ENCODE measurements at regions not wholly inside any gene's neighbourhood (a gene's known extent, or its start where the extent isn't known, plus 50 kb on each side); places are given as distances from the start of the nearest gene placed in this dataset.

DNA sequence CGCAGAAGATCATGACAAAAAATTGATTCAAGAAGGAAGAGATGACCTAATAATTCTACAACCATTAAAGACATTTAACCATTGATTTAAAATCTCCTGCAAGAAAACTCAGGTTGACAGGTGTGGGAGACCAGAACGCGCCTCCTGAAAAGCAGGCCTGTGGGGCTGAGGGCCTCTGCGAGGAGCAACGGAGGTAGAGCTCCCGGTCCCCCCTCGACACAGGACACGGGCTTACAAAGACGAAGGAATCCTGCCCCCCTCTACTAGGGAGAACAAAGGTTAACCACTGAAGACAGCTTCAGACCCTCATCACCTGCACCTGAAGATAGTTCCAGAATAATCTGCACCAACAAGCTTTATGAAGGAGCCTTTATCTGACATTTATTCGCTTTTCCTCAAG is 55.9 kb upstream of the INPP5A start:
- Histone ChIP-seq H3K9me3 (ENCODE audit: insufficient read depth, low read depth, low read length) (no peaks in the 10 kb centered on the region), H3K4me3 (ENCODE audit: low read length, poor library complexity, severe bottlenecking) (no peak overlapping the region), H3K79me2 (ENCODE audit: insufficient read depth, low read length) (no peaks in the 10 kb centered on the region), H3K9ac (ENCODE audit: low read depth, low read length, poor library complexity, severe bottlenecking) (no peak overlapping the region), H3F3A (ENCODE audit: low read depth) (no peaks in the 10 kb centered on the region), H3K36me3 (ENCODE audit: insufficient read depth, low read length) (no peaks in the 10 kb centered on the region), H2AFZ (ENCODE audit: low read length) (no peak overlapping the region), H3K4me1 (ENCODE audit: insufficient read depth, low read length, poor library complexity, severe bottlenecking) (peaks cover 6% of the 10 kb centered on the region), H4K20me1 (ENCODE audit: insufficient read depth, low read length, poor library complexity, severe bottlenecking) (no peaks in the 10 kb centered on the region), H3K4me2 (ENCODE audit: low read depth, low read length, poor library complexity, severe bottlenecking) (no peak overlapping the region), H3K27me3 (ENCODE audit: insufficient read depth, low read length, poor library complexity, severe bottlenecking) (no peaks in the 10 kb centered on the region), H3K9me2 (replicated peaks; ENCODE audit: low read depth, low read length) (no peaks in the 10 kb centered on the region)
- TF ChIP-seq, protein P1, sequence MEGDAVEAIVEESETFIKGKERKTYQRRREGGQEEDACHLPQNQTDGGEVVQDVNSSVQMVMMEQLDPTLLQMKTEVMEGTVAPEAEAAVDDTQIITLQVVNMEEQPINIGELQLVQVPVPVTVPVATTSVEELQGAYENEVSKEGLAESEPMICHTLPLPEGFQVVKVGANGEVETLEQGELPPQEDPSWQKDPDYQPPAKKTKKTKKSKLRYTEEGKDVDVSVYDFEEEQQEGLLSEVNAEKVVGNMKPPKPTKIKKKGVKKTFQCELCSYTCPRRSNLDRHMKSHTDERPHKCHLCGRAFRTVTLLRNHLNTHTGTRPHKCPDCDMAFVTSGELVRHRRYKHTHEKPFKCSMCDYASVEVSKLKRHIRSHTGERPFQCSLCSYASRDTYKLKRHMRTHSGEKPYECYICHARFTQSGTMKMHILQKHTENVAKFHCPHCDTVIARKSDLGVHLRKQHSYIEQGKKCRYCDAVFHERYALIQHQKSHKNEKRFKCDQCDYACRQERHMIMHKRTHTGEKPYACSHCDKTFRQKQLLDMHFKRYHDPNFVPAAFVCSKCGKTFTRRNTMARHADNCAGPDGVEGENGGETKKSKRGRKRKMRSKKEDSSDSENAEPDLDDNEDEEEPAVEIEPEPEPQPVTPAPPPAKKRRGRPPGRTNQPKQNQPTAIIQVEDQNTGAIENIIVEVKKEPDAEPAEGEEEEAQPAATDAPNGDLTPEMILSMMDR (conservative IDR thresholded peaks at IDR 0.05; ENCODE audit: low read length) = no peak
- TF ChIP-seq EZH2phosphoT487 (IDR thresholded peaks at IDR 0.05; ENCODE audit: borderline replicate concordance) = no peak

DNA sequence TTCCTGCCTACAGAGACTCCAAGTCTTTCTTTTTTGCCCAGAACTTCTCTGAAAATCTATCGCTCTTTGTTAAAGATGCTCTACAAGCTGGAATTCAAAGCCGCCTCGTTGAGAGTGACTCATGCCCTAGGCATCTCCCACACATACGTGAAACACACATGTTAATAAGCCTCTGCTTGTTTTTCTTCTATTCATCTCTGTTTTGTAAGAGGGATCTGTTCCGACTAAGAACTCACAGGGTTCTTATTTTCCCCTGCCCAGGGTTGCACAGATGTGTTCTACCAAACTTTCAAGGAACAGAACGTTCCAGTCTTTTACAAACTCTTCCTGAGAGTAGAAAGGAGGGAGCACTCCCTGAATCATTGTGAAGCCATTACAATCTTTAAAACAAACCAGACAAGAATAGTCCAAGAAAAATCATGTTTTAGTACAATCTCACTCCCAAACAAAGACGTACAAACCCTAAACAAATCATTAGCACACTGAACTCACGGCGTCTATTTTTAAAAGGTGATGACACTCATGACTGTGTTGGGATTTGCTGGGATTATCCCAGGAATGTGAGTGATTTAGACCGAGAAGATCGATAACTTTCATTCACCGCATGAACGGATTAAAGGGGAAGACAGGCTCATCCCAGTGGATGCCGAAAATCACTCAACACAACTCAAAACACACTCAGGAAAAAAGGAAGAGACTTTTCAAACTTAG is 55.3 kb upstream of the INPP5A start:
- H3F3A ChIP-seq (ENCODE audit: low read depth) = no peaks in the 10 kb centered on the region
- no peak overlapping the region for H3K9ac ChIP-seq (ENCODE audit: low read depth, low read length, poor library complexity, severe bottlenecking)
- H3K4me1 ChIP-seq (ENCODE audit: insufficient read depth, low read length, poor library complexity, severe bottlenecking) = peaks cover 6% of the 10 kb centered on the region
- TF ChIP-seq EZH2phosphoT487 (IDR thresholded peaks at IDR 0.05; ENCODE audit: borderline replicate concordance) = no peak
- TF ChIP-seq, protein P1 (conservative IDR thresholded peaks at IDR 0.05; ENCODE audit: low read length) = no peak
- H3K27me3 ChIP-seq (ENCODE audit: insufficient read depth, low read length, poor library complexity, severe bottlenecking) = no peaks in the 10 kb centered on the region
- H3K9me3 ChIP-seq (ENCODE audit: insufficient read depth, low read depth, low read length) = no peaks in the 10 kb centered on the region
- no peaks in the 10 kb centered on the region for H4K20me1 ChIP-seq (ENCODE audit: insufficient read depth, low read length, poor library complexity, severe bottlenecking)
- H2AFZ ChIP-seq (ENCODE audit: low read length) = no peak overlapping the region
- no peaks in the 10 kb centered on the region for H3K79me2 ChIP-seq (ENCODE audit: insufficient read depth, low read length)
- no peak overlapping the region for H3K4me2 ChIP-seq (ENCODE audit: low read depth, low read length, poor library complexity, severe bottlenecking)
- no peaks in the 10 kb centered on the region for H3K36me3 ChIP-seq (ENCODE audit: insufficient read depth, low read length)
- H3K9me2 ChIP-seq (replicated peaks; ENCODE audit: low read depth, low read length) = no peaks in the 10 kb centered on the region
- no peak overlapping the region for H3K4me3 ChIP-seq (ENCODE audit: low read length, poor library complexity, severe bottlenecking)

DNA sequence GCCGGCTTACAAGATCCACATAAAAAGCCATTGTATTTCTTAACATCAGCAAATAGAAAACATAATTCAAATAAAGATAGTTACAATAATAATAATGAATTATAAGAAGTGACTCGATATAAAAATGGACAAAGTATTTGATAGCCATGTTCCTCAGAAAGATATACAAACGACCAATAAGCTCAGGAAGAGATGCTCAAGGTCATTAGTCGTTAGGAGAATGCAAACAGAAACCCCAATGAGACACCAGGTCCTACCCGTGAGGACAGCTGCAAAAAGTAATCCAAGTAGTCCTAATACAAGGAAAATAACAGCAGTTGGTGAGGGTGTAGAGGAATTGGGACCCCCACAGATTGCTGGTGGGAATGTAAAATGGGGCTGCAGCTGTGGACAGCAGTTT is 54.2 kb upstream of the INPP5A start:
- no peak overlapping the region for H3K4me3 ChIP-seq (ENCODE audit: low read length, poor library complexity, severe bottlenecking)
- no peaks in the 10 kb centered on the region for H3F3A ChIP-seq (ENCODE audit: low read depth)
- H4K20me1 ChIP-seq (ENCODE audit: insufficient read depth, low read length, poor library complexity, severe bottlenecking) = no peaks in the 10 kb centered on the region
- peaks cover 6% of the 10 kb centered on the region for H3K4me1 ChIP-seq (ENCODE audit: insufficient read depth, low read length, poor library complexity, severe bottlenecking)
- no peaks in the 10 kb centered on the region for H3K9me3 ChIP-seq (ENCODE audit: insufficient read depth, low read depth, low read length)
- H3K4me2 ChIP-seq (ENCODE audit: low read depth, low read length, poor library complexity, severe bottlenecking) = no peak overlapping the region
- no peaks in the 10 kb centered on the region for H3K79me2 ChIP-seq (ENCODE audit: insufficient read depth, low read length)
- H2AFZ ChIP-seq (ENCODE audit: low read length) = no peak overlapping the region
- no peak for TF ChIP-seq EZH2phosphoT487 (IDR thresholded peaks at IDR 0.05; ENCODE audit: borderline replicate concordance)
- TF ChIP-seq, protein P1 (conservative IDR thresholded peaks at IDR 0.05; ENCODE audit: low read length) = no peak
- H3K9me2 ChIP-seq (replicated peaks; ENCODE audit: low read depth, low read length) = no peaks in the 10 kb centered on the region
- H3K27me3 ChIP-seq (ENCODE audit: insufficient read depth, low read length, poor library complexity, severe bottlenecking) = no peaks in the 10 kb centered on the region
- no peaks in the 10 kb centered on the region for H3K36me3 ChIP-seq (ENCODE audit: insufficient read depth, low read length)
- H3K9ac ChIP-seq (ENCODE audit: low read depth, low read length, poor library complexity, severe bottlenecking) = no peak overlapping the region
